ENCODE measurements at regions not wholly inside any gene's neighbourhood (a gene's known extent, or its start where the extent isn't known, plus 50 kb on each side); places are given as distances from the start of the nearest gene placed in this dataset.
"Not testable (repeated sequence)": the region's sequence is repeated elsewhere in the genome, so short reads cannot be mapped to it uniquely, and the experiment has no call there.

GRCh38 chr15:24394303-24394702 is 281.3 kb upstream of the NPAP1 start:
- Histone ChIP-seq H3K27me3 (no peaks in the 10 kb centered on the region), H3K9me3 (no peaks in the 10 kb centered on the region), H3K36me3 (no peaks in the 10 kb centered on the region), H3K4me1 (no peaks in the 10 kb centered on the region), H3K4me3 (no peak overlapping the region), H3K27ac (replicated peaks in 1 of 4) (no peak overlapping the region)
- TF ChIP-seq CTCF (IDR thresholded peaks at IDR 0.05) (no peak), POLR2A (IDR thresholded peaks at IDR 0.05; ENCODE audit: low read depth) (no peak), POLR2AphosphoS5 (IDR thresholded peaks at IDR 0.05) (no peak), EP300 (IDR thresholded peaks at IDR 0.05) (no peak)
- no peak for DNase-seq (ENCODE audit: extremely low spot score)
- WGBS, result 78% methylated on average over 1 of the region's 1 CpG
- intact Hi-C loops (cut with DNase I), result no loop called here

GRCh38 chr15:24412649-24413048 is 262.9 kb upstream of the NPAP1 start:
- H3K27ac ChIP-seq (replicated peaks in 1 of 4); H3K9me3 ChIP-seq; DNase-seq (ENCODE audit: extremely low spot score); H3K36me3 ChIP-seq; H3K4me3 ChIP-seq; H3K27me3 ChIP-seq; H3K4me1 ChIP-seq; intact Hi-C loops (cut with DNase I): not testable (repeated sequence)
- whole genome bisulfite sequencing, result 73% methylated on average over 1 of the region's 1 CpG

GRCh38 chr15:24426286-24427054 is 249.1 kb upstream of the NPAP1 start:
- H3K4me1 ChIP-seq; H3K27me3 ChIP-seq; intact Hi-C loops (cut with DNase I); DNase-seq (ENCODE audit: extremely low spot score); H3K36me3 ChIP-seq; H3K27ac ChIP-seq (replicated peaks in 1 of 4); H3K9me3 ChIP-seq: not testable (repeated sequence)
- WGBS, result 76% methylated on average over 11 of the region's 20 CpGs
- H3K4me3 ChIP-seq, result peak overlapping the region in 2 of 4 donors; percentile 6 to 29

GRCh38 chr15:24427055-24427400 is 248.5 kb upstream of the NPAP1 start:
- H3K27me3 ChIP-seq; H3K9me3 ChIP-seq; H3K36me3 ChIP-seq; intact Hi-C loops (cut with DNase I); DNase-seq (ENCODE audit: extremely low spot score); H3K4me1 ChIP-seq; H3K27ac ChIP-seq (replicated peaks in 1 of 4): not testable (repeated sequence)
- peak overlapping the region in 2 of 4 donors; percentile 6 to 29 for H3K4me3 ChIP-seq
- 6% methylated on average over 21 of the region's 26 CpGs for WGBS

- H3K27me3 ChIP-seq; H3K4me1 ChIP-seq; H3K9me3 ChIP-seq; H3K4me3 ChIP-seq; DNase-seq (ENCODE audit: extremely low spot score); H3K36me3 ChIP-seq; H3K27ac ChIP-seq (replicated peaks in 1 of 4); intact Hi-C loops (cut with DNase I): not testable (repeated sequence)
- WGBS, result 56% methylated on average over 2 of the region's 2 CpGs
These were observed 240.3 kb upstream of the NPAP1 start for GRCh38 chr15:24435075-24435820.

- H3K27me3 ChIP-seq; intact Hi-C loops (cut with DNase I); H3K4me1 ChIP-seq; H3K9me3 ChIP-seq; H3K4me3 ChIP-seq; H3K27ac ChIP-seq (replicated peaks in 1 of 4); DNase-seq (ENCODE audit: extremely low spot score); H3K36me3 ChIP-seq: not testable (repeated sequence)
- WGBS, result 60% methylated on average over 4 of the region's 5 CpGs
These were observed 238.3 kb upstream of the NPAP1 start for GRCh38 chr15:24437270-24437669.

- H3K27ac ChIP-seq (replicated peaks in 1 of 4); H3K36me3 ChIP-seq; H3K27me3 ChIP-seq; H3K4me3 ChIP-seq; H3K9me3 ChIP-seq; intact Hi-C loops (cut with DNase I); H3K4me1 ChIP-seq; DNase-seq (ENCODE audit: extremely low spot score): not testable (repeated sequence)
- WGBS, result 40% methylated on average over 1 of the region's 1 CpG
These were observed 237.8 kb upstream of the NPAP1 start for GRCh38 chr15:24437735-24438134.

GRCh38 chr15:24477107-24478025 is 198.2 kb upstream of the NPAP1 start:
- H3K27ac ChIP-seq (replicated peaks in 1 of 4); H3K36me3 ChIP-seq; H3K4me1 ChIP-seq; H3K9me3 ChIP-seq; intact Hi-C loops (cut with DNase I); DNase-seq (ENCODE audit: extremely low spot score); H3K4me3 ChIP-seq; H3K27me3 ChIP-seq: not testable (repeated sequence)
- 38% methylated on average over 32 of the region's 49 CpGs for WGBS

GRCh38 chr15:24485885-24486567 is 189.5 kb upstream of the NPAP1 start:
- 71% methylated on average over 12 of the region's 14 CpGs for WGBS
- DNase-seq (ENCODE audit: extremely low spot score); H3K9me3 ChIP-seq; H3K27me3 ChIP-seq; H3K4me3 ChIP-seq; H3K27ac ChIP-seq (replicated peaks in 1 of 4); H3K4me1 ChIP-seq; H3K36me3 ChIP-seq; intact Hi-C loops (cut with DNase I): not testable (repeated sequence)

GRCh38 chr15:24488164-24488907 is 187.2 kb upstream of the NPAP1 start:
- DNase-seq (ENCODE audit: extremely low spot score); H3K27ac ChIP-seq (replicated peaks in 1 of 4); H3K9me3 ChIP-seq; H3K4me3 ChIP-seq; H3K4me1 ChIP-seq; H3K27me3 ChIP-seq; H3K36me3 ChIP-seq; intact Hi-C loops (cut with DNase I): not testable (repeated sequence)
- WGBS, result 60% methylated on average over 8 of the region's 8 CpGs

Data from esophagus muscularis mucosa (tissue), 4 donors.